ENCODE measurements at regions not wholly inside any gene's neighbourhood (a gene's known extent, or its start where the extent isn't known, plus 50 kb on each side); places are given as distances from the start of the nearest gene placed in this dataset.
"Not testable (repeated sequence)": the region's sequence is repeated elsewhere in the genome, so short reads cannot be mapped to it uniquely, and the experiment has no call there.

GRCh38 chr2:126048719-126049118 is 607.2 kb upstream of the GYPC start:
- Histone ChIP-seq H3K9me2 (replicated peaks; ENCODE audit: low read depth, low read length) (no peaks in the 10 kb centered on the region), H3F3A (ENCODE audit: low read depth) (no peaks in the 10 kb centered on the region), H3K4me1 (ENCODE audit: insufficient read depth, low read length, poor library complexity, severe bottlenecking) (no peaks in the 10 kb centered on the region), H3K27me3 (ENCODE audit: insufficient read depth, low read length, poor library complexity, severe bottlenecking) (no peaks in the 10 kb centered on the region), H3K4me2 (ENCODE audit: low read depth, low read length, poor library complexity, severe bottlenecking) (no peak overlapping the region), H3K4me3 (ENCODE audit: low read length, poor library complexity, severe bottlenecking) (no peak overlapping the region), H3K36me3 (ENCODE audit: insufficient read depth, low read length) (no peaks in the 10 kb centered on the region), H3K79me2 (ENCODE audit: insufficient read depth, low read length) (no peaks in the 10 kb centered on the region), H3K9me3 (ENCODE audit: insufficient read depth, low read depth, low read length) (no peaks in the 10 kb centered on the region), H2AFZ (ENCODE audit: low read length) (no peak overlapping the region), H4K20me1 (ENCODE audit: insufficient read depth, low read length, poor library complexity, severe bottlenecking) (no peaks in the 10 kb centered on the region), H3K9ac (ENCODE audit: low read depth, low read length, poor library complexity, severe bottlenecking) (no peak overlapping the region)
- TF ChIP-seq CTCF (conservative IDR thresholded peaks at IDR 0.05; ENCODE audit: low read length) (no peak), EZH2phosphoT487 (IDR thresholded peaks at IDR 0.05; ENCODE audit: borderline replicate concordance) (no peak)

GRCh38 chr2:126049461-126049860 is 606.5 kb upstream of the GYPC start:
- no peaks in the 10 kb centered on the region for H3K36me3 ChIP-seq (ENCODE audit: insufficient read depth, low read length)
- H3K4me2 ChIP-seq (ENCODE audit: low read depth, low read length, poor library complexity, severe bottlenecking) = no peak overlapping the region
- H3K9ac ChIP-seq (ENCODE audit: low read depth, low read length, poor library complexity, severe bottlenecking) = no peak overlapping the region
- no peak overlapping the region for H2AFZ ChIP-seq (ENCODE audit: low read length)
- H3K4me1 ChIP-seq (ENCODE audit: insufficient read depth, low read length, poor library complexity, severe bottlenecking) = no peaks in the 10 kb centered on the region
- H3K9me3 ChIP-seq (ENCODE audit: insufficient read depth, low read depth, low read length) = no peaks in the 10 kb centered on the region
- H3K4me3 ChIP-seq (ENCODE audit: low read length, poor library complexity, severe bottlenecking) = no peak overlapping the region
- TF ChIP-seq CTCF (conservative IDR thresholded peaks at IDR 0.05; ENCODE audit: low read length) = no peak
- no peak for TF ChIP-seq EZH2phosphoT487 (IDR thresholded peaks at IDR 0.05; ENCODE audit: borderline replicate concordance)
- H3K9me2 ChIP-seq (replicated peaks; ENCODE audit: low read depth, low read length) = no peaks in the 10 kb centered on the region
- H3K79me2 ChIP-seq (ENCODE audit: insufficient read depth, low read length) = no peaks in the 10 kb centered on the region
- no peaks in the 10 kb centered on the region for H3F3A ChIP-seq (ENCODE audit: low read depth)
- no peaks in the 10 kb centered on the region for H4K20me1 ChIP-seq (ENCODE audit: insufficient read depth, low read length, poor library complexity, severe bottlenecking)
- H3K27me3 ChIP-seq (ENCODE audit: insufficient read depth, low read length, poor library complexity, severe bottlenecking) = no peaks in the 10 kb centered on the region

GRCh38 chr2:126050991-126051736 is 604.8 kb upstream of the GYPC start:
- no peaks in the 10 kb centered on the region for H3F3A ChIP-seq (ENCODE audit: low read depth)
- no peaks in the 10 kb centered on the region for H3K9me3 ChIP-seq (ENCODE audit: insufficient read depth, low read depth, low read length)
- TF ChIP-seq CTCF (conservative IDR thresholded peaks at IDR 0.05; ENCODE audit: low read length) (no peak), EZH2phosphoT487 (IDR thresholded peaks at IDR 0.05; ENCODE audit: borderline replicate concordance) (no peak)
- H3K79me2 ChIP-seq (ENCODE audit: insufficient read depth, low read length) = no peaks in the 10 kb centered on the region
- no peaks in the 10 kb centered on the region for H3K9me2 ChIP-seq (replicated peaks; ENCODE audit: low read depth, low read length)
- no peaks in the 10 kb centered on the region for H3K27me3 ChIP-seq (ENCODE audit: insufficient read depth, low read length, poor library complexity, severe bottlenecking)
- no peak overlapping the region for H3K4me2 ChIP-seq (ENCODE audit: low read depth, low read length, poor library complexity, severe bottlenecking)
- no peak overlapping the region for H2AFZ ChIP-seq (ENCODE audit: low read length)
- no peaks in the 10 kb centered on the region for H4K20me1 ChIP-seq (ENCODE audit: insufficient read depth, low read length, poor library complexity, severe bottlenecking)
- H3K9ac ChIP-seq (ENCODE audit: low read depth, low read length, poor library complexity, severe bottlenecking) = no peak overlapping the region
- H3K4me1 ChIP-seq (ENCODE audit: insufficient read depth, low read length, poor library complexity, severe bottlenecking) = no peaks in the 10 kb centered on the region
- H3K4me3 ChIP-seq (ENCODE audit: low read length, poor library complexity, severe bottlenecking) = no peak overlapping the region
- no peaks in the 10 kb centered on the region for H3K36me3 ChIP-seq (ENCODE audit: insufficient read depth, low read length)

- H3F3A ChIP-seq (ENCODE audit: low read depth); H3K4me2 ChIP-seq (ENCODE audit: low read depth, low read length, poor library complexity, severe bottlenecking); H3K9me3 ChIP-seq (ENCODE audit: insufficient read depth, low read depth, low read length); H3K4me3 ChIP-seq (ENCODE audit: low read length, poor library complexity, severe bottlenecking); H3K9ac ChIP-seq (ENCODE audit: low read depth, low read length, poor library complexity, severe bottlenecking); H3K36me3 ChIP-seq (ENCODE audit: insufficient read depth, low read length); H4K20me1 ChIP-seq (ENCODE audit: insufficient read depth, low read length, poor library complexity, severe bottlenecking); H3K79me2 ChIP-seq (ENCODE audit: insufficient read depth, low read length); H3K4me1 ChIP-seq (ENCODE audit: insufficient read depth, low read length, poor library complexity, severe bottlenecking); H3K27me3 ChIP-seq (ENCODE audit: insufficient read depth, low read length, poor library complexity, severe bottlenecking); H2AFZ ChIP-seq (ENCODE audit: low read length); H3K9me2 ChIP-seq (replicated peaks; ENCODE audit: low read depth, low read length): not testable (repeated sequence)
These were observed 604.2 kb upstream of the GYPC start for GRCh38 chr2:126051737-126052240.

Measured in Loucy (cell line).